ENCODE measurements at regions not wholly inside any gene's neighbourhood (a gene's known extent, or its start where the extent isn't known, plus 50 kb on each side); places are given as distances from the start of the nearest gene placed in this dataset.

- in situ Hi-C loops (cut with HindIII; ENCODE audit: low sequenced_read_pairs), result no loop called here
Measured at GRCh38 chr4:13260513-13260912, 223.6 kb downstream of the RAB28 start.

- in situ Hi-C loops (cut with HindIII; ENCODE audit: low sequenced_read_pairs), result no loop called here
Measured at GRCh38 chr4:13250263-13250662, 233.9 kb downstream of the RAB28 start.

- in situ Hi-C loops (cut with HindIII; ENCODE audit: low sequenced_read_pairs), result loop anchor here (5.0 kb wide), 1 partner anchor 39 kb away; no protein-coding TSS in a partner anchor
Measured at GRCh38 chr4:13248621-13249298, 235.4 kb downstream of the RAB28 start.

- in situ Hi-C loops (cut with HindIII; ENCODE audit: low sequenced_read_pairs), result loop anchor here (5.0 kb wide), 1 partner anchor 41 kb away; no protein-coding TSS in a partner anchor
Measured at GRCh38 chr4:13246107-13246506, 238.0 kb downstream of the RAB28 start.

GRCh38 chr4:13244444-13244843 is 239.7 kb downstream of the RAB28 start:
- in situ Hi-C loops (cut with HindIII; ENCODE audit: low sequenced_read_pairs), result no loop called here

- in situ Hi-C loops (cut with HindIII; ENCODE audit: low sequenced_read_pairs), result no loop called here
Measured at GRCh38 chr4:13243152-13243551, 241.0 kb downstream of the RAB28 start.

GRCh38 chr4:13240066-13240465 is 244.1 kb downstream of the RAB28 start:
- in situ Hi-C loops (cut with HindIII; ENCODE audit: low sequenced_read_pairs), result no loop called here

GRCh38 chr4:13238936-13239335 is 245.2 kb downstream of the RAB28 start:
- in situ Hi-C loops (cut with HindIII; ENCODE audit: low sequenced_read_pairs), result no loop called here

GRCh38 chr4:13236485-13236884 is 247.7 kb downstream of the RAB28 start:
- in situ Hi-C loops (cut with HindIII; ENCODE audit: low sequenced_read_pairs), result no loop called here

- in situ Hi-C loops (cut with HindIII; ENCODE audit: low sequenced_read_pairs), result no loop called here
Measured at GRCh38 chr4:13233755-13234154, 250.4 kb downstream of the RAB28 start.

- in situ Hi-C loops (cut with HindIII; ENCODE audit: low sequenced_read_pairs), result loop anchor here (10.0 kb wide), 1 partner anchor 115 kb away; no protein-coding TSS in a partner anchor
Measured at GRCh38 chr4:13219971-13220370, 264.2 kb downstream of the RAB28 start.

- in situ Hi-C loops (cut with HindIII; ENCODE audit: low sequenced_read_pairs), result no loop called here
Measured at GRCh38 chr4:13218326-13218958, 265.7 kb downstream of the RAB28 start.

- in situ Hi-C loops (cut with HindIII; ENCODE audit: low sequenced_read_pairs), result no loop called here
Measured at GRCh38 chr4:13215560-13215959, 268.6 kb downstream of the RAB28 start.

- in situ Hi-C loops (cut with HindIII; ENCODE audit: low sequenced_read_pairs), result no loop called here
Measured at GRCh38 chr4:13212936-13213335, 271.2 kb downstream of the RAB28 start.

GRCh38 chr4:13209600-13209999 is 274.5 kb downstream of the RAB28 start:
- in situ Hi-C loops (cut with HindIII; ENCODE audit: low sequenced_read_pairs), result no loop called here

GRCh38 chr4:13208558-13209193 is 275.5 kb downstream of the RAB28 start:
- in situ Hi-C loops (cut with HindIII; ENCODE audit: low sequenced_read_pairs), result no loop called here

GRCh38 chr4:13207226-13207625 is 276.9 kb downstream of the RAB28 start:
- in situ Hi-C loops (cut with HindIII; ENCODE audit: low sequenced_read_pairs), result no loop called here

GRCh38 chr4:13203101-13203500 is 281.0 kb downstream of the RAB28 start:
- in situ Hi-C loops (cut with HindIII; ENCODE audit: low sequenced_read_pairs), result no loop called here

- in situ Hi-C loops (cut with HindIII; ENCODE audit: low sequenced_read_pairs), result no loop called here
Measured at GRCh38 chr4:13202701-13203100, 281.4 kb downstream of the RAB28 start.

- in situ Hi-C loops (cut with HindIII; ENCODE audit: low sequenced_read_pairs), result no loop called here
Measured at GRCh38 chr4:13201241-13201640, 282.9 kb downstream of the RAB28 start.

GRCh38 chr4:13196721-13197120 is 287.4 kb downstream of the RAB28 start:
- in situ Hi-C loops (cut with HindIII; ENCODE audit: low sequenced_read_pairs), result no loop called here

- in situ Hi-C loops (cut with HindIII; ENCODE audit: low sequenced_read_pairs), result no loop called here
Measured at GRCh38 chr4:13193662-13194061, 290.5 kb downstream of the RAB28 start.
